ENCODE measurements at regions not wholly inside any gene's neighbourhood (a gene's known extent, or its start where the extent isn't known, plus 50 kb on each side); places are given as distances from the start of the nearest gene placed in this dataset.
"Not testable (repeated sequence)": the region's sequence is repeated elsewhere in the genome, so short reads cannot be mapped to it uniquely, and the experiment has no call there.

GRCh38 chr13:74264333-74264732, 130.1 kb upstream of the KLF12 start:
- DNase-seq: no peak

DNA sequence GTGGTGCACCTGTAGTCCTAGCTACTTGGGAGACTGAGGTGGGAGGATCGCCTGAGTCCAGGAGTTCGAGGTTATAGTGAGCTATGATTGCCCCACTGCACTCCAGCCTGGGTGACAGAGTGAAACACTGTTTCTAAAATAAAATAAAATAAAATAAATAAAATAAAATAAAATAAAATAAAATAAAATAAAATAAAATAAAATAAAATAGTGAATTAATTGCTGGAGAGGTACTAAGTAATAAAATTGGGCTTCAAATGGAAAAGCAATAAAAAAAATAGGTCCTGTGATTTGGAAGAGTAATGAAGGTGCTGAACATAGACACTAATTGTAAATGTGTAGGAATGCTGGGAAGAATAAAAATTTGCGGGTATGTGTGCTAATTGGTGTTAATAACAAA, 126.2 kb upstream of the KLF12 start:
- not testable (repeated sequence) for DNase-seq

DNA sequence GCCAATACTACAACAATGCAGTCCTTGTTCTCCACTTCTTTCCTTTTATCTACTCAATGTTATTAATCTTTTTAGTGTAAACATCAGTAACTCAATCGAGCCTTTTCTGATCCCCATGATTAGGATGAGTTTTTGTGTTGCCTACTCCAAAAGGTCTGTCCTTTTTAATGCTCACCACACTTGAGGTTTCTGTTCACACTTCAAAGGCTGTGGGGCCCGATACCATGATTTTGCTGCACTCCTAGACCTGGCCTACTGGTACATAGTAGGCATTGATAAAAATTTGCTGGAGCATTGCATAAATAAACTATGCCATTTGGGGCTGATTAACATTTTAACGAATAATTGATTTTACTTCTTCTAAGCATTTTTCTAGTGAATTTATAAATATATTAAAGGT, 125.4 kb upstream of the KLF12 start:
- no peak for DNase-seq

GRCh38 chr13:74258961-74259360, 124.8 kb upstream of the KLF12 start:
- DNase-seq: no peak

DNA sequence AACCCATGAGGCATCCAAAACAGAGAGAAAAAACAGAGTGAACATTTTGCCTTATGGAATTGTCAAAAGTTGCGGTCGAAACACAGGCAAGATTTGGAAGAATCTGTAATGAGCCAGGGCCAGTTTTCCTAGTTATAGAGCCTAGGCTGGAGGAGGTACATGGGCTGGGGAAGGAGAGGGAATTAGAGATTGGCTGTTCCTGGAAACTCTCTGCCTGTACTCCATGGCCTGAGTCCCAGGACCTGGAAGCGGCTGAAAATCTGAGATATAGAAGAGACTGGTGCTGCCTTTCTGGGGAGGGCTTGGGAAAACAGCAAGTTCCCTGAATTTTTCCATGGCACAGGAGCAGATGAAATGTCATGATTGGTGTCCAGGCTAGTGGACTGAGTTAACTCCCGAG, 122.8 kb upstream of the KLF12 start:
- no peak for DNase-seq

DNA sequence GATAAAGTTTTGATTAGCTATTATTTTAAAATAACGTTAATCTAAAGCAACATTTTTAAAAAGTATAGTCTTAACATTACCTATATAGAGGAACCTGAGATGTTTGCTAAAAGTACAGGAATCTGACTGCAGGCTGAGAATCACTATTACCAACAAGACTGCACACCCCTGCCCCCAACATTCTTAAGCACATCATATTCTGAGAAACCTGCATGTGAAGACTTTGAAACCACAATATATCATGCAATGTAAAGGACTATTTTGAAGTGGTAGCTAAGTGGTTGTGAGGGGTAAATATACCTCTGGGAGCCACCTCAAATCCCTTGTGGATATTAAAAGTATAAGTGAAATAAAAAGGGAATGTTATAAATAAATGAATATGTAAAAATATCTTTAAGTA, 119.0 kb upstream of the KLF12 start:
- no peak for DNase-seq

DNA sequence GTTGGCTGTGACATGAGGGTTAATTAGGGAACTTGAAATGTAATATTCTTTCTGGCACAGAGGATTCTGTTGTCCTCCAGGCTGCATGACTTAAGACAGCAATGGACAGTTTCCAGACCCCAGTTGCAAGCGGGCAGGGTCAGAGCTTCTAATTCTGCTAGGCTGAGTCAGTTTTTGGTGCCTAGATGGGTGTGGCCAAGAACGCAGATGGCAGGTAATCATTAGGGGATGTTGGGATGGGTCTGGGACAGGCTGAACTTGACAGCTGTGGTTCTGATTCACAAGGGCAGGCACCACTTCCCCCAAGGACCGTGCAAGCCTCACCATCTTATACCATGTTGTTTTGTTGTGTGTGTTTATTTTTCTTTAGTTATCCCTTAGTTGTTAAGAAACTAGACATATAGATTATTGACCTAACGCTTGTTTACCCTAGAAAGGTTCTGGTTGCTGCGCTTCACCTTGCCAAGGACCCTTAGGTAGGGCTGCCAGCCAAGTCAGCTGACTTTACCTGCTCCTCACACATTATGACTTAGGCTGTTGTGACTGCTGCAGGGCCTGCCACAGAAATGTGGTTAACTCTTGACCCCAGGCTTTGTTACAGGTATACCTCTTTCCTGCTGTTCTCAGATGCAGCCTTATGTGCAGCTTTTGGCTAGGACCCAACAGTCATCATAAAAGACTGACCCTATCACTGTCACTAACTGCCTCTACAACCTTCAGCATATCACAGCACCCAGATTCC, 117.7 kb upstream of the KLF12 start:
- DNase-seq: no peak

GRCh38 chr13:74250738-74251190, 116.6 kb upstream of the KLF12 start:
- DNase-seq: peak; percentile 78

DNA sequence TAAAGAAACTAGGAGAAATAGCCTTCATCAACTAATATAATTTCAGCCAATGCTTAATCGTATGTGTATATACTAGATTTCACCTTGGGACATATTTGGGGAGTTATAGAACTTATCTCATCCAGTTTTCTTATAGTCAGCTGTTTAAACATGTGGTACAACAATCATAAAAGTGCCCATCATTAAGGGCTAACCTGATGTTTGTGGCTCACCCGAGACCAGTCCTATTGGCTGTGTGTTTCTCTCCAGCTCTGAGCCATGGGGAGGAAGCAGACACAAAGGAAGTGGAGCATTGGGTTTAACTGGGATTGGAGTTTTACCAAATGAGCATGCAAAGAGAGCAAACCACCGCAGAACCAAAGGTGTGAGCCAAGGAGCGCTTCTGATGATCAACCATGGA, 114.3 kb upstream of the KLF12 start:
- no peak for DNase-seq

- DNase-seq: no peak
Measured at GRCh38 chr13:74246487-74246886, 112.3 kb upstream of the KLF12 start.

DNA sequence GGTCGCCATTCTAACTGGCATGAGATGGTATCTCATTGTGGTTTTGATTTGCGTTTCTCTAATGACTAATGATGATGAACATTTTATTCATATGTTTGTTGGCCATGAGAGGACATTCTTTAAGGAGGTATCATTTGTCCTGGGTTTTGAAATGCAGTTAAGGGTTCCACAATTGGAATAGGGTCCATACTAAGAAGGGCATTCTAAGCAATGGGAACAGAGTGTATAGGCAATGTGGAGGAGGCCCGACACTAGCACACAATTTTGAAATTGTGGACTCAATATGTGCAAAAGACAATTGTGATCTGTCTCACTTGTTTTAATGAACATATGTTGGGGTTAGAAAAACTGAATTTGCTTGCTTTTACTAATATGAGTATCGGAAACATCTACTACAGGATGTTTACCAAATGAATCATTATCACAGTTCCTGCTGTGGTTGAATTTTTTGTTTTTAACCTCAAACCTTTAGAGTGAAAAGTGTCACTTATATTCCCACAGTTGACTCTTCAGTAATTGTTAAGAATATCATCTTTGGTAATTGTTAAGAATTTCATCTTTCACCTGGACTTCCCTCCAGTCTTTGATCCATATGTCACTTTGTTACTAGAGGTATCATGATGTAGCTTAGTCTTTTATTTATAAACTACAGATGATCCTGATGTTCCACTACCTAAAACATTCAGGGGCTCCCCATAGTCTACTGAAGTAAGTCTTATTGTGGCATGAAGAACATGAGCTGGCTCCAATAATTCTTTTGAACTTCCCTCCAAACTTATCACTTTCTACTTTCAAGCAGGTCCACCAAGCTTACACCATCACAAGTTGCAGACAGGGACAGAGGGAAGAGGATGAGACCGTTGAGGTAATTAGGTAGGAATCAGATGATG, 109.7 kb upstream of the KLF12 start:
- peak; percentile 52 for DNase-seq

- not testable (repeated sequence) for DNase-seq
Measured at GRCh38 chr13:74241343-74241742, 107.1 kb upstream of the KLF12 start.

- no peak for DNase-seq
Measured at GRCh38 chr13:74230984-74231501, 96.8 kb upstream of the KLF12 start.

DNA sequence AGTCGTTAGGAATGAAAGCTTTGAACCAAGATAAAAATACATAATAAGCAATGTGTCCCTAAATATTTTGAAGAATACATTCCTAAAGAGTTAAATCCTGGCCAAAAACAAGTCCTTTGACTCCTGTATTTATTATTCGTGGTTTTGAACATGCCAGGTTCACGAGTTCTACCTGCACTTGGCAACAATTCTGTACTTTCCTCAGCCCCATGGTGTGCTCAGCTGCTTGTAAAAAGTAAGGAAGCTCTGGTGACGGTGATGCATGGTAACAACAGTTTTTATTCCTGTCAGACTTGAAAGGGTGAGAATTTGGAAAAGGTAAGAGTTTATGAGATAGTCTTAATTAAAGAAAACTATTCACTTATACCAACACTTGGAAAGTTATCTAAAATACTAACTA, 95.0 kb upstream of the KLF12 start:
- no peak for DNase-seq

DNA sequence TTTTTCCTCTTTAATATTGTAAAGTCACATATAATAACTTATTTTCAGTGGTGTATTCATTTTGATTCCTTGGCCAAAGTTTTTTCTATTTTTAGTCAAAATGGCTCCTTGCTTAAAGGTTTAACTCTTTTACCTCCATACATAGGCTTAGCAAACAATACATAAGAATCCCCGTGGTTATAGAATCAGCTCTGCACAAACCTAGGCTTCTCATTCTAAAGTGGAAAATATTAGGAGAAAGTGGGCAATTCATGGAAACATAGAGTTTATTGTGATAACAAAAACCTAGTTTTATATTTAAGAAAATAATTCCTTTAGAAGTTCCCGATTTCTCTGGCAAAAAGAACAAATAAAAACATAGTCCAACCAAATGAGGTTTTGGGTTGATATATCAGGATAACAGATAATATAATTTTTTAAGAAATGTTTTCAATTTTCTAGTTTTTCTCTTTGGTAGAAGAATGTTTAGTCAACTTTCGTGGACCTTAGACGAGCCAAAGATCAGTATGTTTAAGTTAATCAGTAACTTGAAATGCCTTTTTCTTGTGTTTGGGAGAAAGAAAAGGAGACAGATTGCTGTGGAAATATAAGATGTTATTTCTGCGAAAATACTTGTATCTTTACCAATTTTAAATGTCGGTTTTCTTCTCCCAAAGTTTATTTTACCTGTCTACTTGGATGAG, 93.4 kb upstream of the KLF12 start:
- no peak for DNase-seq

DNA sequence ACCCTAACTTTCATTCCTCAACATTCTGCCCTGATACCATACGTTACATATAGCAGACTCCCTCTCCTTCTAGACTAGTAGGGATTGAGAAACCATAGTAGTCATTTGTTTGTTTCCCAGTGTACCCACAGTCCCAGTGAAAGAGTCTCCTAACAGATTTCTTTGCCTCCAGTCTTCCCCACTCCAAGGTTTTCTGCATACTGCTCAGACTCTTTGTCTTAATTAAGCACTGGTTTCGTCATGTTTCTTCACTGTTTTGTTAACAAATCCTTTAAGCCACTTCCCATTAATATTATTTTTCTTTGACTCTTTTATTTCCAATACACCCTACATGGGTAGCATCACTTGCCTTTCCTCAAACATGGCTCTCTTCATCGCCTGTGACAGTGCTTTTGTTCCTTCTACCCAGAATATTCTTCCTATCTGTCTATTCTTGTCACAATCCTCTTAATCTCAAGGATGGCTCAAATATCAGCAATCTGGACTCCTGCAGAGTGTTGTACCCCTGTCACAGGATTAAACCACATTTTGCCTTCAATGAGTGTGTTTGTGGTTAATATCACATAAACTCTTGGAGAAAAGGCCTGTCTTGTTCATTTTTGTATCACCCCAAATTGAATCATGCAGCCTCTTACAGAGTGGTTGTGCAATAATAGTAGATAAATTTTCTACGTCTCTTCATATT, 92.7 kb upstream of the KLF12 start:
- DNase-seq: no peak

DNA sequence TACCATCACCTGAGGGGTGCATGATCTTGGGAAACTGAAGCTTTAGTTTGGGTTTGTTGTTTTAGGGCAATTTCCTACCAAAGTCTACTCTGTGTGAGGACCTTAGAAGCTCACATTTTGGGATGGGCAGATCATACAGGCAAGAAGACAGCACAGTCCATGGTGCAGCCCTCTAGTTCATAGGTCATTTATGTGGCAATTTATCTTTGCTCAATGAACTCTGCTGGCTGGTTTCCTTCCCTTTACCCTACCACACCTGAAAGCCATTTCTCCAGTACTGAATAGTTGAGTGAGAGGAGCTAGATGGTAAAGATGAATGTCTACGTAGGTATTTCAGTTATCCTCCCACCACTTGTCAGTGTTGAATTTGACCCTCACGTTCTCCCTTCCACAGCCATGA, 87.5 kb upstream of the KLF12 start:
- DNase-seq: no peak

- DNase-seq: no peak
Measured at GRCh38 chr13:74219566-74219965, 85.4 kb upstream of the KLF12 start.

GRCh38 chr13:74218291-74218690, 84.1 kb upstream of the KLF12 start:
- DNase-seq: no peak

- peak; percentile 55 for DNase-seq
Measured at GRCh38 chr13:74217811-74218210, 83.6 kb upstream of the KLF12 start.

DNA sequence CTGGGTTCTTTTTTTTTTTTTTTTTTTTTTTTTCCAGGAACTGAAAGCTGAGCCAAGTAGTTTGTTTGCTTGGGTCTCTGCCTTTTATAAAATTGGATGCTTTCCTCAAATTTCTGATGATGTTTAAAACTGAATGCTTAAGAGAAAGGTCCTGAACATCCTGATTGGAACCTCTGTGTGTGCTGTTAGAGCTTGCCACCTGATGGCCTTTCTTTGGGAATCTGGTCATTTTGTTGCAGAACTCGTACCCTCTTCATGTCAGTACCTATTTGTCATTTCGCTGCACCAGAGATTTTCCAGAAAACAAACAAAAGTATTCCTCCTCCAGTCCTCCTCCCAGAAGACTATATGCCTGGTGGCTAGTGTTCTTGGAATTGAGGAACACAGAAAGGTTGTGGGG, 81.2 kb upstream of the KLF12 start:
- DNase-seq: no peak

- no peak for DNase-seq
Measured at GRCh38 chr13:74214321-74214720, 80.1 kb upstream of the KLF12 start.
